Transverse colon (tissue), 4 donors: ENCODE measurements at regions not wholly inside any gene's neighbourhood (a gene's known extent, or its start where the extent isn't known, plus 50 kb on each side); places are given as distances from the start of the nearest gene placed in this dataset.

ENCODE experiments used
- EP300 ChIP-seq: sonication (generic); formaldehyde crosslinking; IDR thresholded peaks from one replicate; pipeline ENCODE4 v1.6.1; 2017; ENCODE audit warnings: antibody characterized with exemption, low read depth
- POLR2A ChIP-seq: fragments of 450-650 bp; IDR thresholded peaks from one replicate; pipeline ENCODE4 v1.6.1; 2016; ENCODE audit warnings: antibody characterized with exemption, mild to moderate bottlenecking, moderate library complexity
- POLR2AphosphoS5 ChIP-seq, 3 donors: sonication (generic); formaldehyde crosslinking; IDR thresholded peaks; one replicate each; pipeline ENCODE4 v1.6.1; 2016; ENCODE audit warnings: antibody characterized with exemption in 3 of 3
- TF ChIP-seq, protein P1 (sequence below), 5 experiments: fragments of 200-600 bp in 3 of 5; fragments of 450-650 bp in 2 of 5; sonication (generic) in 3 of 5; IDR thresholded peaks; 1 replicate in 2 of 5; 2 replicates in 3 of 5; pipeline ENCODE4 v1.5.1; 2016 to 2017; ENCODE audit warnings: antibody characterized with exemption in 5 of 5, inconsistent platforms in 3 of 5, mild to moderate bottlenecking in 2 of 5, moderate library complexity in 1 of 5

DNA sequence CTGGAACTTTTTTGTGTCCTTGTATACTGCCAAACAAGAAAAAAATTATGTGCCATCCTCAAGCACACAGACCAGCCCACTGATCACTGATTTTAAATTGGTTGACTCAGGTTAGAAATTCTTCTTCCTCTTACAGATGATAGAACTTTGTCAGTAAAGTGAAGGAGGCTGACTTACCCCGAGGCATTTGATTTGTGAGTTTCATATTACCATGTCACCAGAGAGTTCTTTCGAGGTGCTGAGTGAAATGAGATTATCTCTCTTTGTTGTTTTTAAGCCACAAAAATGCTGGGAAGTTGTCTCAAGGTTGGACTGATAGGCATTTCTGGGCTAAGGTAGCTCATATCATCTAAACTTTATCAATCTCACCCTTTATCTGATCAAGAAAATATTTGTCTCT, 78.8 kb upstream of the FAM180A start:
- TF ChIP-seq POLR2A, result no peak
- TF ChIP-seq, protein P1, sequence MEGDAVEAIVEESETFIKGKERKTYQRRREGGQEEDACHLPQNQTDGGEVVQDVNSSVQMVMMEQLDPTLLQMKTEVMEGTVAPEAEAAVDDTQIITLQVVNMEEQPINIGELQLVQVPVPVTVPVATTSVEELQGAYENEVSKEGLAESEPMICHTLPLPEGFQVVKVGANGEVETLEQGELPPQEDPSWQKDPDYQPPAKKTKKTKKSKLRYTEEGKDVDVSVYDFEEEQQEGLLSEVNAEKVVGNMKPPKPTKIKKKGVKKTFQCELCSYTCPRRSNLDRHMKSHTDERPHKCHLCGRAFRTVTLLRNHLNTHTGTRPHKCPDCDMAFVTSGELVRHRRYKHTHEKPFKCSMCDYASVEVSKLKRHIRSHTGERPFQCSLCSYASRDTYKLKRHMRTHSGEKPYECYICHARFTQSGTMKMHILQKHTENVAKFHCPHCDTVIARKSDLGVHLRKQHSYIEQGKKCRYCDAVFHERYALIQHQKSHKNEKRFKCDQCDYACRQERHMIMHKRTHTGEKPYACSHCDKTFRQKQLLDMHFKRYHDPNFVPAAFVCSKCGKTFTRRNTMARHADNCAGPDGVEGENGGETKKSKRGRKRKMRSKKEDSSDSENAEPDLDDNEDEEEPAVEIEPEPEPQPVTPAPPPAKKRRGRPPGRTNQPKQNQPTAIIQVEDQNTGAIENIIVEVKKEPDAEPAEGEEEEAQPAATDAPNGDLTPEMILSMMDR (IDR thresholded peaks at IDR 0.05), result no peak
- TF ChIP-seq EP300, result no peak
- TF ChIP-seq POLR2AphosphoS5 (IDR thresholded peaks at IDR 0.05), result no peak
